SK-N-SH treated with all-trans-retinoic acid at 6 μM for 48 hours (cell line): ENCODE measurements at regions not wholly inside any gene's neighbourhood (a gene's known extent, or its start where the extent isn't known, plus 50 kb on each side); places are given as distances from the start of the nearest gene placed in this dataset.

Experiments
- ATAC-seq: fragments of 200-7000 bp; cut with Tn5 transposase; 3 replicates; pipeline ENCODE4 v1.9.1; 2020; ENCODE audit warnings: mild to moderate bottlenecking, moderate library complexity
- ARNTL ChIP-seq: fragments of 450-650 bp; formaldehyde crosslinking; IDR thresholded peaks from 2 replicates; pipeline ENCODE4 v1.5.0; 2020; ENCODE audit warnings: low read depth, mild to moderate bottlenecking, moderate library complexity, borderline replicate concordance
- BACH2 ChIP-seq: fragments of 250-450 bp; sonication (Bioruptor Pico); IDR thresholded peaks from 2 replicates; pipeline ENCODE4 v1.9.0; 2021; ENCODE audit warnings: mild to moderate bottlenecking, borderline replicate concordance
- CREB5 ChIP-seq: fragments of 250-450 bp; sonication (Bioruptor Pico); IDR thresholded peaks from 2 replicates; pipeline ENCODE4 v1.5.1; 2020; ENCODE audit warnings: low read depth, mild to moderate bottlenecking, moderate library complexity
- CSDC2 ChIP-seq: fragments of 250-450 bp; sonication (Bioruptor Pico); IDR thresholded peaks from 2 replicates; pipeline ENCODE4 v1.5.0; 2020; ENCODE audit warnings: mild to moderate bottlenecking, moderate library complexity
- CSRNP3 ChIP-seq: fragments of 250-450 bp; sonication (Bioruptor Pico); IDR thresholded peaks from 2 replicates; pipeline ENCODE4 v1.5.1; 2021; ENCODE audit warnings: mild to moderate bottlenecking, moderate library complexity
- ESRRG ChIP-seq: fragments of 250-450 bp; sonication (Bioruptor Pico); IDR thresholded peaks from 2 replicates; pipeline ENCODE4 v1.6.1; 2021; ENCODE audit warnings: mild to moderate bottlenecking
- GLIS3 ChIP-seq: fragments of 250-450 bp; sonication (Bioruptor Pico); IDR thresholded peaks from 2 replicates; pipeline ENCODE4 v1.5.0; 2020; ENCODE audit warnings: mild to moderate bottlenecking, moderate library complexity
- ISL1 ChIP-seq: fragments of 250-450 bp; sonication (Bioruptor Pico); IDR thresholded peaks from 2 replicates; pipeline ENCODE4 v2.1.2; 2022; ENCODE audit warnings: mild to moderate bottlenecking, moderate library complexity
- OSR1 ChIP-seq: fragments of 250-450 bp; sonication (Bioruptor Pico); IDR thresholded peaks from 2 replicates; pipeline ENCODE4 v1.8.0; 2022; ENCODE audit warnings: moderate library complexity, mild to moderate bottlenecking, inconsistent platforms
- PATZ1 ChIP-seq: fragments of 250-450 bp; sonication (Bioruptor Pico); IDR thresholded peaks from 2 replicates; pipeline ENCODE4 v1.8.0; 2020; ENCODE audit warnings: mild to moderate bottlenecking, moderate library complexity, borderline replicate concordance
- POU6F1 ChIP-seq: fragments of 250-450 bp; sonication (Bioruptor Pico); IDR thresholded peaks from 2 replicates; pipeline ENCODE4 v1.8.0; 2021; ENCODE audit warnings: low read depth, mild to moderate bottlenecking, moderate library complexity, borderline replicate concordance
- PPARA ChIP-seq: fragments of 250-450 bp; sonication (Bioruptor Pico); IDR thresholded peaks from 2 replicates; pipeline ENCODE4 v1.5.0; 2020; ENCODE audit warnings: mild to moderate bottlenecking, borderline replicate concordance
- RARB ChIP-seq: fragments of 250-450 bp; sonication (Bioruptor Pico); IDR thresholded peaks from 2 replicates; pipeline ENCODE4 v1.8.0; 2021; ENCODE audit warnings: mild to moderate bottlenecking, moderate library complexity
- SNAI2 ChIP-seq: fragments of 250-450 bp; sonication (Bioruptor Pico); IDR thresholded peaks from 2 replicates; pipeline ENCODE4 v1.5.0; 2020; ENCODE audit warnings: mild to moderate bottlenecking, moderate library complexity
- TCF4 ChIP-seq: fragments of 250-450 bp; sonication (Bioruptor Pico); IDR thresholded peaks from 2 replicates; pipeline ENCODE4 v1.8.0; 2021; ENCODE audit warnings: mild to moderate bottlenecking, moderate library complexity, borderline replicate concordance
- TOX ChIP-seq: fragments of 250-450 bp; sonication (Bioruptor Pico); IDR thresholded peaks from 2 replicates; pipeline ENCODE4 v1.8.0; 2021; ENCODE audit warnings: mild to moderate bottlenecking, moderate library complexity, borderline replicate concordance
- TSHZ2 ChIP-seq: fragments of 250-450 bp; sonication (Bioruptor Pico); IDR thresholded peaks from 2 replicates; pipeline ENCODE4 v1.5.0; 2020; ENCODE audit warnings: mild to moderate bottlenecking, moderate library complexity
- ZC3H10 ChIP-seq: fragments of 250-450 bp; sonication (Bioruptor Pico); IDR thresholded peaks from 2 replicates; pipeline ENCODE4 v1.5.1; 2021; ENCODE audit warnings: mild to moderate bottlenecking, moderate library complexity
- ZFP3 ChIP-seq: fragments of 250-450 bp; sonication (Bioruptor Pico); IDR thresholded peaks from 2 replicates; pipeline ENCODE4 v1.5.0; 2020; ENCODE audit warnings: mild to moderate bottlenecking, moderate library complexity
- ZFP30 ChIP-seq: fragments of 450-650 bp; formaldehyde crosslinking; IDR thresholded peaks from 2 replicates; pipeline ENCODE4 v1.5.0; 2022; ENCODE audit warnings: mild to moderate bottlenecking, moderate library complexity
- ZNF565 ChIP-seq: fragments of 450-650 bp; formaldehyde crosslinking; conservative IDR thresholded peaks from 2 replicates; pipeline ENCODE4 v1.5.0; 2020; ENCODE audit warnings: low read depth, mild to moderate bottlenecking, moderate library complexity
- ZNF70 ChIP-seq: fragments of 450-650 bp; formaldehyde crosslinking; IDR thresholded peaks from 2 replicates; pipeline ENCODE4 v1.5.0; 2020; ENCODE audit warnings: mild to moderate bottlenecking, moderate library complexity
- ZNF8 ChIP-seq: fragments of 450-650 bp; formaldehyde crosslinking; IDR thresholded peaks from 2 replicates; pipeline ENCODE4 v1.5.0; 2020; ENCODE audit warnings: mild to moderate bottlenecking, moderate library complexity

GRCh38 chrX:150007356-150007755 is 69.1 kb upstream of the EOLA2 start:
- no peak for ATAC-seq
- TF ChIP-seq ZNF8 (CRISPR knock-in tag) (no peak), CSDC2 (CRISPR knock-in tag) (no peak), CSRNP3 (no peak), RARB (CRISPR knock-in tag) (no peak), PATZ1 (no peak), GLIS3 (CRISPR knock-in tag) (no peak), OSR1 (CRISPR knock-in tag) (no peak), ZFP3 (CRISPR knock-in tag) (no peak), ZNF565 (CRISPR knock-in tag) (no peak), POU6F1 (no peak), TOX (no peak), TSHZ2 (CRISPR knock-in tag) (no peak), ZNF70 (CRISPR knock-in tag) (no peak), CREB5 (CRISPR knock-in tag) (no peak), SNAI2 (no peak), ZC3H10 (CRISPR knock-in tag) (no peak), BACH2 (CRISPR knock-in tag) (no peak), ZFP30 (CRISPR knock-in tag) (no peak), TCF4 (CRISPR knock-in tag) (no peak)

GRCh38 chrX:150012647-150013381 is 74.5 kb upstream of the EOLA2 start:
- no peak for ATAC-seq
- no peak for TF ChIP-seq RARB (CRISPR knock-in tag)
- TF ChIP-seq ZFP3 (CRISPR knock-in tag) = no peak
- no peak for TF ChIP-seq PATZ1
- no peak for TF ChIP-seq TSHZ2 (CRISPR knock-in tag)
- no peak for TF ChIP-seq ZC3H10 (CRISPR knock-in tag)
- TF ChIP-seq OSR1 (CRISPR knock-in tag) = no peak
- no peak for TF ChIP-seq ZNF70 (CRISPR knock-in tag)
- no peak for TF ChIP-seq ISL1 (CRISPR knock-in tag)
- no peak for TF ChIP-seq CSDC2 (CRISPR knock-in tag)
- no peak for TF ChIP-seq GLIS3 (CRISPR knock-in tag)
- no peak for TF ChIP-seq ZNF8 (CRISPR knock-in tag)
- TF ChIP-seq POU6F1 = no peak
- no peak for TF ChIP-seq BACH2 (CRISPR knock-in tag)
- TF ChIP-seq TOX = no peak
- no peak for TF ChIP-seq PPARA (CRISPR knock-in tag)
- TF ChIP-seq ARNTL = no peak
- TF ChIP-seq ZNF565 (CRISPR knock-in tag) = no peak
- TF ChIP-seq ESRRG (CRISPR knock-in tag) = no peak
